ENCODE measurements at regions not wholly inside any gene's neighbourhood (a gene's known extent, or its start where the extent isn't known, plus 50 kb on each side); places are given as distances from the start of the nearest gene placed in this dataset.
"Not testable (repeated sequence)": the region's sequence is repeated elsewhere in the genome, so short reads cannot be mapped to it uniquely, and the experiment has no call there.

DNA sequence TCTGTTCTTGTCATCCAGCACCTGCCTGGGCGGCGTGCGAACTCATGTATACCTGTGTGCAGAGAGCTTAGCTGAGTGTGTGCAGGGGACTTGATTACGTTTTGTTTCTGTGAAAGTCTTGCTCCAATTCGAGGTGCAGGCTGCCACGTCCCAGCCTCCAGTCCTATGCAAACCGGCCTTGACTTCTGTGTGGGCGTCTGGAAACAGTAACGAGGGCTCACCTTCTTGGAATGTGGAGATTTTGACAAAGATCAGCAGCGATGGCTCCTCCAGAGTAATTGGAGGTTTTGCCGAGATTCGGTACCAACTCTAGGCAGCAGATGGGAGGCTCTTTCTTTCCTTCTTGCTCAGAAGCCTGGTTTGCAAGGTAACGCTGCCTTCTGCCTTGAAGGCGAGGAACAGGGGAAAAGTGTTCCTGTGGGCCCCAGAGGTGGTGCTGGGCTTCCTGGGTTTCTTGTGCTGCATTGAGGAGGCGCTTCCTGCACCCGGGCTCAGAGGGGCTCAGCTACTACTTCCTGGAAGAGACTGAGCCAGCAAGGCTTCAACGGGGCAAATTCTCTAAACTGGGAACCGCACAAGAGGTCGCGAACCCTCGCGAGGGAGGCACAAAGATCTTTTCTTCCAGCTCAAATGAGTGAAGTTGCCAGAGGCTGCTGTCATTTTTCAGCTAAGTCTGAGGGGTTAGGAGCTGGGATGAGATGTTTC, 249.0 kb downstream of the AACS start:
- no peak for DNase-seq

DNA sequence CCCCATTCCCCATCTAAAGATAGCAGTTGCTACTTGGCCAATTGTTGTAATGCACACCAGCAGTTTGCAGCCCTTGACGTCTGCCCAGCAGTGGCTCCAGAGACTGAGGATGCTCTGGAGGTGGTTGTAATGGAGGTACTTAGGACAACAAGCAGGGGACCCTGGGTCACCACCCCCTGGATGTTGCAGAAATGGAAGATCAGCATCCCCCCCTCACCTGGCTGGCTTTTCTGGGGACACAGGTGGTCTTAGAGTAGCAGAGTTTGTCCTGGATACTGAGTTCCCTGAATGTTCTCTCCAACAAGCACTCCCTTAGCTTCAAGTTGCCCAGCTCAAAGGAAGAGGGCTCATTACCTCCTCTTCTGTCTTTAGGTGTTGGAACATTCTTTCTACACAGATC, 250.5 kb downstream of the AACS start:
- DNase-seq, result no peak

DNA sequence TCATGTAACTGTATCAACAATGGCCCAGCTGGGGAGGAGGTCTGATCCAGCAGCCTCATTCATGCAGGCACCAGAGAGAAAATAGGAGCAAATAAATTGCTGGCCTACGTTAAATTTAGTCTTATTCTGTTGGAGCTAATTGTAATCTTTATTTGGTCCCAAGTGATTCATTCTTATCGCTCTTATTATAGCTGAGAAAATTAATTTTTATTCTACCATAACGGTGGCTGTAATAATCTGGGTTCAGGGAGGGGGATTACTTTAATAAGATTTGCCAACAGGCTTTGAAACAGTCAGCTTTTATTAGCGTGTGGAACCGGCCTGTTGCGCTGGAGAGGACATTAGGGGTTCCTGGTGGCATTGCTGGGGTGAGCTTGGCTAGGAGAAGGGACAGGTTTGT, 254.9 kb downstream of the AACS start:
- no peak for DNase-seq

DNA sequence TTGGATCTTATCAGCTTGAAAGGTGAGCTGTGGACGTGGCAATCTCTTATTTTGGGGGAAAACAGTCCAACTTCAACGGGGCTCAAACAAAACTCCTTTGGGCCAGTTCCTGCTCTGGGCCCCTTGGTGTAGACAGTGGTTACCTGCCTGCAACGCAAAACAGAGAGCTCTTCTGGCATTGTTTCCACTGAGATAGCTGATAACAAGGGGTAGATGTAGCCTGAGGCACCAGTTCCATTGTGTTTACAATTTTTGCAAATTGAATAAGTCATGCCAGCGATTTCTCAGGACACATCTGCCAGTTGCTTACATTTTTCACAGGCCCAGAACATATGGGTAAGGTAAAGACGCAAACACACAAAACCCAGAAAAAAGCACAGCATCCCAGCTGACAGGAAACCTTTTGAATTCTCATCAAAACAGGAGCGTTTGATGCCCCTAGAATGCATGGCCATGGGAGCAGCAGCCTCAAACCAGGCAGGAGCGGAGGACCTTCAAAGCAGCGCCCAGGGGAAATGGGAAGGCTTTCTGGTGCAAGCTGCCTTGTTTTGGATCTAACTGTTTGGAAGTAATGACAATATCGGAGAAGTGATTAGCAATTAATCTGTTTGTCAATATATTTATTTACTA, 259.7 kb downstream of the AACS start:
- DNase-seq, result no peak

DNA sequence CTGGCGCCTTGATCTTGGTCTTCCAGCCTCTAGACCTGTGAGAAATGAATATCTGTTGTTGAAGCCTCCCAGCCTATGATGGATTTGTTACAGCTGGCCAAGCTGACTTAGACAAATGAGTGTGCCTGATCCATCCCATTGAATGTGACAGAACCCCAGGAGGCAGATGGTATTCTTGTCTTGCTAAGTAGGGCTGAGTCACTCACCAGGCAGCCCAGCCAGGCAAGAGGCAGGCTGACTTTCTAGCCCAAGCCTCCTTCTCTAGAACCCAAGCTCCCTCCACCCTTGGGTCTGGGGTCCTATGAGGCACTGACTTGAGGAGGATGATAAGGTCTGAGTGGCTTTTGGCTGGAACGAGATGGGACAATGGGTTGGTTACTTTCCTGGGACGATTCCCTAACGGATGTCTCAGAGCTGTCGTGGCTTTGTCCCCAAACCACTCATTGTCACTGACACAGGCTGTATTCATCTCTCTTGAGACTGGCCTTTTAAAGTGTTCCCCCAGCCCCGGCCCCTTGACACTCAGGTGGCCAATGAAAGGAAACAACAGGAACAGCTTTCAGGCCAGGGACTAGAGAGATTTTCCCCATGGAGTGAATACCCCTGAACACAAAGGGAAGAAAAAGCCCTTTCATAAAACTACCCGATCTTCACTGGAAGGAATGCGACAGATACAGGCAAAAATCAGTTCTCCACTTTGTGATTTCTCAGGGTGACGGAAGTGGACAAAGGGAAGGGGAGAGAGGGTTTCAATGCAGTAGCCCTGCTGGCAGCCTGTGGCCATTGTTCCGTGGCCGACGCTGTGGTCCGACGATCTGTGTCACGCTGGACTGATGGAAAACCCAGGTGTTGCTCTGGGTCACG, 264.2 kb downstream of the AACS start:
- DNase-seq, result no peak

DNA sequence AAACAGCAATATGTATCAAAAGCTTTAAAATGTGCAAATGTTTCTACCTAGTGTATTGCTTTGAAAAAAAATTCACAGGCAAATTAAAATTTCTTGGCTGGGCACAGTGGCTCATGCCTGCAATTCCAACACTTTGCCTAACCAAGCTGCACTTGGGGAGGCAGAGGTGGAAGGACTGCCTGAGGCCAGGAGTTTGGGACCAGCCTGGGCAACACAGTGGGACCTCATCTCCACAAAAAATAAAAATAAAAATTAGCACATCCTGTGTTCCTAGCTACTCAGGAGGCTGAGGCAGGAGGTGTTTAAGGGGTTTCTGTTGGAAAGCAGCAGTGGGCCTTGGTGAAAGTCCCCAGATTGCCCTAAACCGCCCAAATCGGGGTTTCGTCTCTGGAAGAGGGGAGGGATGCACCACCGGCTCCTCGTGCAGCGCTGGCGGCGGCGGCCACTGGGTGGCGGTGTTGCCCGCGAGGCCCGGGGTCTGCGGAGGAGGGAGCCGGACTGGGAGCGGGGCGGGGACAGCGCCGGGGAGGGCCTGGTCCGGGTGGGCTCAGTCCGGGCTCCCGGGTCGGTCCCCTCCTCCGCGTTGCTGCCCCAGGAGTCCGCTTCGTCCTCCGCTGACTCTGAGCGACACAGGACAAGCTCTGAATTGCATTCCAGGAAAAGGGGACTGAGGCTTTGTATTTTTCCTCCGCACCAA, 265.6 kb downstream of the AACS start:
- peak; percentile 17 for DNase-seq

DNA sequence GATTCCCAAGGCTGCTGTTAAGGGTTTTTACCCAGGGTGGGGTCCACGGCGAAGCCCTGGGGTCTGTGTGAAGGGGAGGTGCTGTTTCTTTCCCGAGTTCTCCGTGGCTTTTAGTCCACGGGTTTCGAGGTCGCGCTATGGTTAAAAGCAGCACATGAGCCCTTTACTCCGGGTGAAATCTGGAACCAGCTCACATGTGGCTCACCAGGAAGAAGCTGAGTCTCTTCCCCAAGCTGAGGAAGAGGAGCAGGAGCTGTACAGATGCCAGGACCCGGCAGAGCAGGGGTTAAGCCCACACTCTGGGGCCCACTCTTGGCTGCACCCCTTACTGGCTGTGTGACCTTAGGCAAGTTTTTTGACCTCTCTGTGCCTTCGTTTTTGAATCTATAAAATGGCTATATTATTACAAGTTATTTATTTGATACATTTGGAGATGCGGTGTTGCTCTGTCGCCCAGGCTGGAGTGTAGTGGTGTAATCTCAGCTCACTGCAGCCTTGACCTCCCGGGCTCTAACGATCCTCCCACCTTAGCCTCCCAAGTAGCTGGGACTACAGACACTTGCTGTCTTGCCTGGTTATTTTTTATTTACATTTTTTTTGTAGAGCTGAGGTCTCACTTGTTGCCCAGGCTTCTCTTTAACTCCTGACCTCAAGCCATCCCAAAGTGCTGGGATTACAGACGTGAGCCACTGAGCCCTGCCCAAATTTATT, 266.3 kb downstream of the AACS start:
- no peak for DNase-seq

DNA sequence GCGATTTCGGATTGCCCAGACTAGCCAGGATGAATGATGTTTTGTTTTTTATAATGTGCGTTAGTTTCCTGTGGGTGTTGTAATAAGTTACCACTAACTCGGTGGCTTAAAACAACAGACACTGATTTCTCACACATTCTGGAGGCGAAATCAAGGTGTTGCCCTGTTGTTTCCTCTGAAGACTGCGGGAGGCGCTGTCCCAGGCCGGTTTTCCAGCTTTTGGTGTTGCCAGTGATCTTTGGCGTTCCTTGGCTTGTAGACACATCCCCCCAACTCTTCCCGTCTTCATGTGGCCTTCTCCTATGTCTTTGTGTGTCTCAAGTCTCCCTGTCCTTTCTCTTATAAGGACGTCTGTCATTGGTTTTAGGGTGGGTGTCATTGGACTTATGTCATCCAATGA, 267.7 kb downstream of the AACS start:
- DNase-seq, result no peak

DNA sequence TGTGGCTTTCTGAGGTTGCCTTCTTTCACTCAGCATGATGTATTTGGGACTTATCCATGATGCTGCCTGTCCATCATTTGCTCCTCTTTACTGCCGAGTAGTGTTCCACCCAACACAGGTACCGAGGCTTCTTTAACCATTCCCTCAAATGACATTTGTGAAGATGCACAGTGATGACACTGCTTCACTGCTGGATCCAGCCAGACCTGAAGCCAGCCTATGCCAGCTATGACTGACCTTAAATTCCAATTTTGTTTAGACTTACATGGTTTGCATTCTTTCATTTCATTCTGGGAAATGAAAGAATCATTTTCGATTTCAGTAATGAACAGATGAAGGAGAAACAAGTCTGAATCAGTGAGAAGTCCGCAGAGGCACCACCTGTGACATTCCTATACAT, 271.0 kb downstream of the AACS start:
- no peak for DNase-seq

DNA sequence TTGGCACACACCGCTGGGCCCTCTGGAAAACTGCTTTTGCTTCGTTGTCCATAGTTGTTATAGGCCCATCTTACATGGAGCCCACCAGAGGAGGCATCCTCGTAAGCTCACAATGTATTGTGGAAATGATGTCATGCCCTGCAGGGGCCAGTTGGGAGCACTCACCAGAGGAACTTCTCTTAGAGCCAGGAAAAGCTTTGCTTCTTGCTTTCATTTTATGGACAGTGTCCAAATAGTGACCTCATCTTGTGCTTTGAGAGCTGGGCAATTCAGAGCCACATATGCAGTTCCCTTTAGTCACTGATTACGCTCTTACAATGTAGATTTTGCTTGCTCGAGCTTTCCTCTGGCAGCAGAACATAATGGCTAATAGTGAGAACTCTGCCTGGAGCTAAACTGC, 275.6 kb downstream of the AACS start:
- no peak for DNase-seq

DNA sequence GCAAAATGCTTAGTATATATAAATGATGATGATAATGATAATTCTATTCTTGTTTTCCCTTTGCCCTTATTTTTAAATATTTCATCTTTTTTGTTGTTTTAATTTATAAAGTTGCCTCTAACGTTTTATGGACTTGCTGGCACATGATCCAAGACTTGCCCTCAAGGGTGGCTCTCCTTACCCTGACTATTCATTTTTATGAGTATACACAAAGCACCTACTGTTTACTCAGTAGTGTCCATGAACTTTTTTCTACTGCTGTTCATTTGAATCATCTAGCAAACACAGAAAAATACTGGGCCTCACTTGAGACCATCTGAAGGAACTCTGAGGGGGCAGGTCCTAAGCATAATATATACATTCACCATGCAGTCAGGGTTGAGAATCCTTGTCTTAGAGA, 276.2 kb downstream of the AACS start:
- no peak for DNase-seq

DNA sequence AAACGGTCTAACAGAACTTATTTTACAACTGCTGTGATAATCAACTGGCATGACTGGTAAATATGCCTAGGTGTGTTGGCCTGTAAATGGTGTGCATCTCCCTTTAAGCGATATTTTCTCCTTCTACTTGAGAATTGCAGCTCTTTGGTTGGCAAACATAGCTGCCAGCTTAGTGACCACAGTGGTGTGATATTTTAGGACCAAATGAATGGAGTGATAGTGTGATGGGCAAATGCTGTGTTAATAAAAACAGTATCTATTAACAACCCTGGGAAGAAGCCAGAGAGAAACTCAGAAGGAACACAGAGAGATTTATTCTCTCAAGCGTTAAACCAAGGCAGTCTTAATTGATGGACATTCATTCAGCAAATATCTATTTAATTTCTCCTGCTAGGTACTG, 278.4 kb downstream of the AACS start:
- DNase-seq, result no peak

DNA sequence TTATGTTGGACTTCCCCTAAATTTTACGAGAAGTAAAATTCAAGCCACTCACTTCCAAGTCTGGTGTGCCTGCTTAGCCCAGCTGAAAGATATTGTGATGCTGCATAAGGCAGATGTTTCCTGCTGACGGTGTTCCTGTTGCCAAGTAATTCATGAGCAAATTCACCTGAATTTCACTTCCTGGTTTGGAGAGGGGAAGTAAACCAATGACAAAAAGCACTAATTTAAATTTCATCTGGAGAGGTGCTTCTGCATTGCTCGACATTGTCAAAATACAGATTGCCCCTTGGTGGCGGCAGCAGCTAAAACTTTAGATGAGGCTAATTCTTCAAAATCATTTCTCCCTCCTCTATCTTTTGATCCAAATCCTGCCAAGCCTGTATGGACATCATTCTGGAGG, 281.1 kb downstream of the AACS start:
- DNase-seq, result no peak

DNA sequence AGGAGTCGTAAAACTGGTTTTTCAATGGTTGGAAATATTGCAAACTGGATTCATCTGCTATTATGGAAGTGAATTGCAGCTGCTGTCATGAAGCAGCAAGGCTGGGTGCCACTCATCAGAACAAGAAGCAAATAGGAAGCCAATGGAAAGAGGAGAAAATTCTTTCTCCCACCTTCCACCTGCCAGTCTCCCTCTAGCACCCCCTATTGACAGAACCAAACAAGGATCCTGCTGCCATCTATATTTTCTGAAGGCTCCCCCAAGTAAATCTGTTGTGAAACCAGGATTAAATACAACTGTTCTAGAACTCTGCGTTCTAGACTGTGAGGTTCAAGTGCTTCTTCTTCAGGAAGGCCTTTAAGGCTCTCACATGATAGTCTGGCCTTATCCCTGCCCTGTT, 286.6 kb downstream of the AACS start:
- DNase-seq, result no peak

DNA sequence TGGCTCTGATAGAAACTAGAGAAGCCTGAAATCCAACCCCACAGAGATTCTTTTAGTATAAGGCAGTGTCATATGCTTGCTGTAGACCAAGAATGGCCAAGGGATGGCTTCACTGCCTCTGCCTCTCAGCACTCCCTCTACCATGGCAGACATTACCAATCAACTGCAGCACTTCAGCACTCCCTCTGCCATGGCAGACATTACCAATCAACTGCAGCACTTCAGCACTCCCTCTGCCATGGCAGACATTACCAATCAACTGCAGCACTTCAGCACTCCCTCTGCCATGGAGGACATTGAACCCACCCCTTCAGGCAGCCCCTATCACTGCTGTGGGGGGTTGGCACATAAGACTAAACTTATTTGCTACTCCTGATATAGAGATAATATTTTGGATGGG, 287.8 kb downstream of the AACS start:
- DNase-seq, result not testable (repeated sequence)

DNA sequence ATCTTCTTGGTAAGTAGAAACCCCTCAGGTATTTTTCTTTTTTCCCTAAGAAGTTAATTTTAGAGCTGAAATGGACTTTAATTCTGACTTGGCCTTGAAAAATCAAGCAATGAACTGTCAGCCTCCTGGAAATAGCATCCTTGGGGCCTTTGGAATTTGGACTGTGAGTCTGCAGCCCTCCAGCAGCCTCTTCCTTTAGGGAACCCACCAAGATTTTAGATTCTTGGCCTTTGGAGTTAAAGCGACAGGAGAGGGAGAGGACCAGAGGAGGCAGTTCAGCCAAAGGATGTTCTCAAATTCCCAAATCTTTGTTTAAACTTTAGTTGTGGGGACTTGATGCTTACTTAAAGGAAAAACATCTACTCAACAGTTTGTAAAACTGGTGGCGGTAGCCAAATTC, 288.6 kb downstream of the AACS start:
- DNase-seq, result no peak

DNA sequence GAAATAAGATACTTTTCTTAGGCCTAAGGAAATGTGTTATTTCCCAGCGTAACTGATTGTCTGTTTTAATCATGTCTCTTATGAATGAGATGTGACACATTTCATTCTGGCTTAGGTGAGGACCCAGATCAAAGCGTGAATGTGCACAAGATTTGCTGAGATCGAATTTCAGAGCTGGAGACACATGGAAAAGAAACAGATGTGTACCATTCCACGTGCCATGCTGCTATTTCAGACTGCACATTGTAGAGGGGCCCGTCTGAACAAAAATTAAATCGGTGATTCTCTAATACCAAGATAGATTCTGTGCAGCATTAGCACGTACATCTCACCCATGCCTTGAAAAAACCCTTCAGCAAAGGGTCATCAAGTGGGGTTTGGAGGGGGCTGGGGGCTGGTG, 290.4 kb downstream of the AACS start:
- no peak for DNase-seq

DNA sequence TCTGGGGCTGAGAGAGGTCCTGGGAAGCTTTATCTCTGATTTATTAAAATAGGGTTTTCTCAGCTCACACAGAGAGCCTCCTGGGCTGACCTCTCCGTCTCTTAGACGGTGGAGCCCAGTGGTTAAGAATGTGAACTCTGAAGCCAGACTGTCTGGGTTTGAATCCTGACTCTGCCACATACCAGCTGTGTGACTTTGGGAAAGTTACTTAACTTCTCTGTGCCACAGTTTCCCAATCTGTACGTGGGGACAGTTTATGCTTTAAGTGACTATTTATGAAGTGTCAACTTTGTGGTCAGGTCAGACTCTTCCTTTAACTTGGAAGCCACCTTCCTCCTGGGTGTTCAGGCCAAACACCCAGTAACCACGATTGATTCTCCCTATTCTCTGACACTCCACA, 290.9 kb downstream of the AACS start:
- DNase-seq, result no peak

DNA sequence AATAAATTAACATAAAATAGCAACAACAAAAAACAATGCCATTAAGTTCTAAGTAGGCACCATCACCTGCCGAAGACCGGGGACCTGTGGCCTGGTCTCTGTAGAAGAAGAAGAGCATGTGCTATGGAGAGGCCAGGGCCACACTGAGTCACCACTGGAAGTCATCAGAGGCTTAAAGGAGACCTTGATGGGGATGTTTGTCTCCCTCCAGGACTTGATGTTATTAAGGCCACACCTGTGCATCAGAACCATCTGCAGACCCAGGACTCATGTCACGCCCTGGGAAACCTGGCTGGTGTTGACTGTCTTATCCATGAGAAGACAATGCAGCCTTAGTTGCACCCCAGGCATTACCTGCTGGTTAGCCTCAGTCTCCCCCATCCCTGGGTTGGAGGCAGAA, 292.3 kb downstream of the AACS start:
- DNase-seq, result no peak

DNA sequence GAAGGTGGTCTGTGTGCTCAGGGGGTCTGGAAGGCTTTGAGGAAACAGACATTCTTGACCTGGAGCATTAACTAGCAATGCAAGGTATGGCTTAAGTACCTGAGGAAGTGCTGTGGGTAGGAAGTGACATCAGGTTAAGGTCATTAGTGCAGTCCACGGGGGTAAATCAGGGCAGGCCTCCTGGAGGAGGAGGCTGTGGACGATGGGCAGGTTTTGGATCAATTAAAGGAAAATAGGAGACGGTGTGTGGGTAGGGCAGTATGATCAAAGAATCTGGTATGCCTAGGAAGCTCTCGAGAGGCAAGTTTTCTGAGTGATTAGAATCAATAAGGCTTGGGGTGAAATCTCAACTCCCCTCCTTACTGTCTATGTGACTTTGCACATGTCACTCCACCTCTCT, 295.3 kb downstream of the AACS start:
- no peak for DNase-seq

DNA sequence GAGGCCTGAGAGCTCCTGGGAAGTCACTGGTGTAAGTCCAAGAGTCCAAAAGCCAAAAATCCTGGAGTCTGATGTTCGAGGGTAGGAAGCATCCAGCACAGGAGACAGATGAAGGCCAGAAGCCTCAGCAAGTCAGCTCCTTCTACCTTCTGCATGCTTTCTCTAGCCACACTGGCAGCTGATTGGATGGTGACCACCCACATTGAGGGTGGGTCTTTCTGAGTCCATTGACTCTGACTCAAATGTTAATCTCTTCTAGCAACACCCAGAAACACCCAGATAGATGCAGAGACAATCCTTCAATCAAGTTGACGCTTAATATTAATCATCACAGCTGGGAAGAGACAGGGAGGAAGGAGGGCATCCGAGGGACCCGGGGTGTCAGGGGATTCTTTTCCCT, 305.8 kb downstream of the AACS start:
- no peak for DNase-seq

DNA sequence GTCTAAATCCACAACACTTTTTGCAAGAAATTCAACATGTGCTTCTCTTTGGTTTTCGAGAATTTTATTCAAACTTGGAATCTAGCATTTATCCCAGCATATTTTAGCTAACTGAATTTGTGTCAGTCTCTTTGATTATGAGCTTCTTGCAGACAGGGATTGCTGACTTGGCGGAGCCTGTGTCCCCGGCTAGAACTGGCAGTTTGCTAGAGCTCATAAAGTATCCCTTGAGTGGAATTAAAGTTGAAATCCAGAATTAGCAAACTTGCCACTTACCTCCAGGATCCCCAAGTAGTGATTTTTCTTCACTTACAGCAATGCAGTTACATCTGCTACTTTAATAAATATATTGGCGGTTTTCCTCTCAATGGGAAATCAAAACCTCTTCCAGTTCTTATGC, 306.9 kb downstream of the AACS start:
- no peak for DNase-seq

DNA sequence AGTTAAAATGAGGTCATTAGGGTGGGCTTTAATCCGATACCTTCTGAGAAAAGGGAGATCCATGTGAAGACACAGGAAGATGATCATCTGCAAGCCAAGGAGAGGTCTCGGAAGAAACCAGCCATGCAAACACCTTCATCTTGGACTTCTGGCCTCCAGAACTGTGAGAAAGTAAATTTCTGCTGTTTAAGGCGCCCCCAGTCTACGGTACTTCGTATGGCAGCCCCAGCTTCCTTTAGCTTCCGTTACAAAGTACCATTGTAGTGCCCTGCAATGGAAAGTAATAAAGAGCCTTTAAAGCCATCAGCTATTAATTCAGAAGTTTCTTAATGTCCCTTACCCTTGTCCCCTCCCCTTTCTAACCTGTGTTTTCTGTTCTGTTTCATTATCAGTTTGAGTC, 308.1 kb downstream of the AACS start:
- DNase-seq, result no peak
